HCT116 (cell line): ENCODE measurements at regions not wholly inside any gene's neighbourhood (a gene's known extent, or its start where the extent isn't known, plus 50 kb on each side); places are given as distances from the start of the nearest gene placed in this dataset.

Experiments
- ATAC-seq: fragments of 200-7000 bp; cut with Tn5 transposase; 2 replicates; pipeline ENCODE4 v1.9.1; 2020; ENCODE audit warnings: mild to moderate bottlenecking, moderate library complexity
- BruUV-seq: library from RNA; stranded (reverse); fragments of 400-500 nt; replicated peaks from 2 replicates; lab custom pipeline; 2021; lab: Mats Ljungman, UMichigan
- CTCF ChIA-PET: fragments of 300-600 bp; sonication (Branson Sonifier 250); formaldehyde crosslinking; loops from one replicate; lab custom pipeline; 2021; ENCODE audit warnings: antibody characterized with exemption; lab: Charles Lee
- POLR2A ChIA-PET: fragments of 300-600, 350-600 bp; sonication (Branson Sonifier 250); formaldehyde crosslinking; loops from one replicate; lab custom pipeline; 2021; ENCODE audit warnings: antibody characterized with exemption; lab: Charles Lee
- RAD21 ChIA-PET, 2 experiments: fragments of 300-600 bp; sonication (Branson Sonifier 250); formaldehyde crosslinking; loops; one replicate each; lab custom pipeline; 2023; ENCODE audit warnings: low total read pairs in 2 of 2; ENCODE audit not compliant: uncharacterized antibody in 2 of 2, unreplicated experiment in 2 of 2, low non-redundant PET in 1 of 2; lab: Charles Lee
- DNase-seq: peaks from one replicate; pipeline ENCODE4 v3.0.0-alpha.2; 2010; ENCODE audit warnings: low read depth, low spot score
- H2AFZ ChIP-seq: fragments of 200-600 bp; shearing (Covaris generic), sonication (generic); 2 replicates; pipeline ENCODE4 v1.6.1; 2017; ENCODE audit warnings: low read depth, mixed run types, mixed read lengths, antibody characterized with exemption, low read length; ENCODE audit not compliant: poor library complexity, severe bottlenecking
- H3K27ac ChIP-seq: 2 replicates; pipeline ENCODE4 v1.5.1; 2012; ENCODE audit warnings: low read depth, low read length
- H3K27me3 ChIP-seq: fragments of 200-600 bp; sonication (generic); 2 replicates; pipeline ENCODE4 v1.6.1; 2016; ENCODE audit warnings: mixed run types, low read length, mixed read lengths; ENCODE audit not compliant: insufficient read depth
- H3K36me3 ChIP-seq, 2 experiments: fragments of 200-500 bp in 1 of 2; fragments of 200-600 bp in 1 of 2; sonication (Bioruptor generic) in 1 of 2; sonication (generic) in 1 of 2; 2 replicates each; pipeline versions ENCODE4 v1.5.1 to v1.6.1; 2014 to 2016; ENCODE audit warnings: low read length in 2 of 2, inconsistent platforms in 1 of 2, mixed read lengths in 1 of 2, mixed run types in 1 of 2; ENCODE audit not compliant: insufficient read depth in 2 of 2, control insufficient read depth in 1 of 2
- H3K4me1 ChIP-seq, 2 experiments: fragments of 200-600 bp in 1 of 2; sonication (generic) in 1 of 2; 2 replicates each; pipeline versions ENCODE4 v1.5.1 to v1.6.1; 2012 to 2017; ENCODE audit warnings: low read length in 2 of 2, inconsistent platforms in 1 of 2, mild to moderate bottlenecking in 1 of 2, mixed read lengths in 1 of 2, mixed run types in 1 of 2, moderate library complexity in 1 of 2; ENCODE audit not compliant: insufficient read depth in 2 of 2, control insufficient read depth in 1 of 2
- H3K4me2 ChIP-seq: fragments of 200-600 bp; sonication (generic); 2 replicates; pipeline ENCODE4 v1.6.1; 2017; ENCODE audit warnings: mixed run types, low read length, mixed read lengths
- H3K4me3 ChIP-seq, 2 experiments: fragments of 200-600 bp in 1 of 2; sonication (generic) in 1 of 2; replicated peaks in 1 of 2; 2 replicates each; pipeline ENCODE4 v1.5.1; 2011 to 2016; ENCODE audit warnings: low read length in 2 of 2, control low read depth in 1 of 2, low read depth in 1 of 2, mild to moderate bottlenecking in 1 of 2, mixed read lengths in 1 of 2, mixed run types in 1 of 2
- H3K79me2 ChIP-seq: fragments of 200-600 bp; sonication (generic); 2 replicates; pipeline ENCODE4 v1.6.1; 2017; ENCODE audit warnings: mild to moderate bottlenecking, mixed run types, low read length, moderate library complexity, mixed read lengths; ENCODE audit not compliant: insufficient read depth
- H3K9ac ChIP-seq: fragments of 200-600 bp; sonication (generic); 2 replicates; pipeline ENCODE4 v1.6.1; 2016; ENCODE audit warnings: low read length, mixed read lengths
- H3K9me2 ChIP-seq: fragments of 200-600 bp; sonication (generic), shearing (Covaris generic); 2 replicates; pipeline ENCODE4 v1.6.1; 2017; ENCODE audit warnings: mixed run types, mild to moderate bottlenecking, moderate library complexity; ENCODE audit not compliant: insufficient read depth
- H3K9me3 ChIP-seq, 2 experiments: fragments of 200-500 bp in 1 of 2; fragments of 200-600 bp in 1 of 2; sonication (Bioruptor generic) in 1 of 2; sonication (generic) in 1 of 2; 2 replicates each; pipeline ENCODE4 v1.6.1; 2014 to 2017; ENCODE audit warnings: low read length in 2 of 2, mixed read lengths in 2 of 2, inconsistent platforms in 1 of 2, low read depth in 1 of 2, mild to moderate bottlenecking in 1 of 2, mixed run types in 1 of 2, moderate library complexity in 1 of 2; ENCODE audit not compliant: control insufficient read depth in 1 of 2, insufficient read depth in 1 of 2
- H4K20me1 ChIP-seq: fragments of 200-600 bp; sonication (generic), shearing (Covaris generic); 2 replicates; pipeline ENCODE4 v1.6.1; 2017; ENCODE audit warnings: mixed run types, mild to moderate bottlenecking, moderate library complexity; ENCODE audit not compliant: insufficient read depth
- ATF3 ChIP-seq: IDR thresholded peaks from 2 replicates; pipeline ENCODE4 v1.6.1; 2012
- CEBPB ChIP-seq: IDR thresholded peaks from 2 replicates; pipeline ENCODE4 v1.6.1; 2012; ENCODE audit warnings: low read depth
- CTCF ChIP-seq, 3 experiments: fragments of 200-600 bp in 1 of 3; sonication (generic) in 1 of 3; IDR thresholded peaks in 2 of 3; conservative IDR thresholded peaks in 1 of 3; 2 replicates each; pipeline ENCODE4 v1.5.1; 2012 to 2017; ENCODE audit warnings: low read depth in 2 of 3, low read length in 2 of 3, antibody characterized with exemption in 1 of 3, borderline replicate concordance in 1 of 3, control low read depth in 1 of 3, mild to moderate bottlenecking in 1 of 3, mixed read lengths in 1 of 3, mixed run types in 1 of 3, moderate library complexity in 1 of 3; ENCODE audit not compliant: insufficient read depth in 1 of 3
- ELF1 ChIP-seq: IDR thresholded peaks from 2 replicates; pipeline ENCODE4 v1.6.1; 2012; ENCODE audit warnings: low read depth, borderline replicate concordance
- EZH2 ChIP-seq: fragments of 200-600 bp; sonication (generic); IDR thresholded peaks from 2 replicates; pipeline ENCODE4 v1.6.1; 2017; ENCODE audit warnings: antibody characterized with exemption, mixed run types
- EZH2phosphoT487 ChIP-seq: fragments of 200-600 bp; IDR thresholded peaks from 2 replicates; pipeline ENCODE4 v1.6.1; 2018; ENCODE audit warnings: antibody characterized with exemption, borderline replicate concordance
- FOSL1 ChIP-seq: IDR thresholded peaks from 2 replicates; pipeline ENCODE4 v1.6.1; 2012; ENCODE audit warnings: low read depth
- POLR2AphosphoS5 ChIP-seq: IDR thresholded peaks from 2 replicates; pipeline ENCODE4 v1.6.1; 2011; ENCODE audit warnings: mild to moderate bottlenecking, low read depth, low read length, moderate library complexity
- RAD21 ChIP-seq: IDR thresholded peaks from 2 replicates; pipeline ENCODE4 v1.6.1; 2012; ENCODE audit warnings: low read depth, mild to moderate bottlenecking
- SIN3A ChIP-seq: IDR thresholded peaks from 2 replicates; pipeline ENCODE4 v1.6.1; 2012; ENCODE audit warnings: low read depth
- SRF ChIP-seq: IDR thresholded peaks from 2 replicates; pipeline ENCODE4 v1.6.1; 2012; ENCODE audit warnings: low read depth
- intact Hi-C: fragments of 100-400 bp; cut with micrococcal nuclease; formaldehyde crosslinking; loops from 2 replicates; pipeline ENCODE4 v1.10.0; 2022
- TF ChIP-seq, protein P1 (sequence below): IDR thresholded peaks from 2 replicates; pipeline ENCODE4 v1.6.1; 2012

DNA sequence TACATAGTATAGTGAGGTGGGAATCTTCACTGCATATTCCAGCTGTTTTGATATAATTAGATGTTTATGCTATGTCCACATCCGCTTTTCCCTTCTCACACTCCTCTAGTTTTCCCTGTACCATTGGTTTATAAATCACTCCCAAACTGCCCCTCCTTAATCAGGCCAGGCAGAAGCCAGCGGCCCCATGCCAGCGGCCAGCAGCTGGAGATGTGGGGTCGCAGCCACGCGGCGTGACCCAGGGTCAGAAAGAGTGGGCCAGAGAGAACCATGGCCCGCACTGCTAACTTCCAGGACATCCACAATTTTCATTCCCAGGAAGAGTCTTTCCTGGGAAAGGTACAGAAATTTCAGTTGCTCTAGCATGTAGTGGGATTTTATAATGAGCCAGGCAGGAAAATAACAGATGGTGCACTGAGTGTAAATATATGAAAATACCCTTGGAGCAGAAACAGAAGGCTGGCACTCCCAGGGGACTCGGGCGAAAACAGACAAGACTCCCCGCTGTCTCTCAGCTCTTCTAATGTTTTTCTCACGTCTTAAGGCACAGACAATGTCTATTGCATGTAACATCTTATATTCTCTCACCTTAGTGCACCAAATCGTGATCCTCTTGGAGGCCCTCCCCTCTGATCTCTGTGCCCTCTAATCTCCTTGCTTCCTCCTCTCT lies 145.9 kb upstream of the ZFP42 start:
- Histone ChIP-seq H2AFZ (no peak overlapping the region), H3K9me3 (no peaks in the 10 kb centered on the region), H3K79me2 (no peaks in the 10 kb centered on the region), H3K36me3 (no peaks in the 10 kb centered on the region), H3K4me1 (no peaks in the 10 kb centered on the region), H3K9me2 (no peaks in the 10 kb centered on the region), H3K4me3 (no peak overlapping the region), H3K9ac (no peak overlapping the region), H4K20me1 (no peaks in the 10 kb centered on the region), H3K27ac (no peak overlapping the region), H3K4me2 (no peak overlapping the region), H3K27me3 (no peaks in the 10 kb centered on the region)
- ChIA-PET POLR2A (no interaction called here), CTCF (no interaction called here), RAD21 (no interaction called here)
- intact Hi-C loops: loop anchor here (10.0 kb wide), 1 partner anchor 1445 kb away; no protein-coding TSS in a partner anchor
- no TSS peak for BruUV-seq
- no peak for DNase-seq
- no peak for ATAC-seq
- TF ChIP-seq ATF3 (no peak), CEBPB (no peak), SIN3A (no peak), FOSL1 (no peak), RAD21 (no peak), ELF1 (no peak), CTCF (IDR thresholded peaks at IDR 0.05 in 2 of 3, conservative IDR thresholded peaks at IDR 0.05 in 1 of 3; ENCODE audit: borderline replicate concordance in 1 of 3, insufficient read depth in 1 of 3, low read depth in 2 of 3, low read length in 2 of 3) (no peak), EZH2phosphoT487 (no peak), EZH2 (no peak), SRF (no peak), POLR2AphosphoS5 (no peak)
- TF ChIP-seq, protein P1, sequence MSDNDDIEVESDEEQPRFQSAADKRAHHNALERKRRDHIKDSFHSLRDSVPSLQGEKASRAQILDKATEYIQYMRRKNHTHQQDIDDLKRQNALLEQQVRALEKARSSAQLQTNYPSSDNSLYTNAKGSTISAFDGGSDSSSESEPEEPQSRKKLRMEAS: no peak
